HG03139 (cell line): ENCODE measurements at regions not wholly inside any gene's neighbourhood (a gene's known extent, or its start where the extent isn't known, plus 50 kb on each side); places are given as distances from the start of the nearest gene placed in this dataset.

Experiments used
- ATAC-seq: cut with Tn5 transposase; IDR thresholded peaks from one replicate; pipeline ENCODE4 v1.9.1; 2021; ENCODE audit not compliant: unreplicated experiment

DNA sequence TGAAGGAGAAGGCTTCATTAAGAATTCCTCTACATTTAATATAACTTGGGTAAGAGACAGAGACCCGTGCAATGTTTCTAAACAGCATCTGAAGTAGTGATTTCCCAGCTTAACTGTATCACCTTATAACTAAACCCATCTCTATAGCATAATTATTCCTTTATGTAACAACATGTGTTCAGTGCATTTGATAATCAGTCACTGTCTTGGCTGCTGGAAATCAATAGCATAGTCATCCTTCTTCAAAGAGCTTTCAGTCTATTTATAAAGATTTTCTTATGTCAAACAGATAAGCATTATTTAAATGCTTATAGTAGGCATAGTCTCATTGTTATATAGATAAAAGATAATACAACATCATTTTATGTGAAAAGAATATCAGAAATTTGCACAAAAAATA is 80.1 kb upstream of the TYRP1 start:
- no peak for ATAC-seq

DNA sequence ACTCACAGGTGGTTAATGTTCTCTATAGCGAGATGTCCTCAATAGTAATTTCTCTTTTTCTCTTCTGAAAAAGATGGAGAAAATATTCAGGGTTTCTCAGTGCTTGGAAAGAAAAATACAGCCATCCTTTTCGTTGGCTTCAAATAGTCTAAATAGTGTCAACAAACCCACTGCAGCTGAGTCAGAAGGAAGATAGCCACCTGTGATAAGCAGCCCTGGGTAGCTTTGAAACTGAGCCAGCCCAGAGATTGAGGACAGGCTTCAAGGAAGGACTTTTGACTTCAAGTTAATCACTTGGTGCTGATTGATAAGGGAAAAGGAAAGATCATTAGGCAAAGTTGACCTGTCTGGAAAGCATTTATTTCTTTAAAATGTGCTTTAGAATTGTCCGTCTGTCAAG is 78.7 kb upstream of the TYRP1 start:
- ATAC-seq = no peak

DNA sequence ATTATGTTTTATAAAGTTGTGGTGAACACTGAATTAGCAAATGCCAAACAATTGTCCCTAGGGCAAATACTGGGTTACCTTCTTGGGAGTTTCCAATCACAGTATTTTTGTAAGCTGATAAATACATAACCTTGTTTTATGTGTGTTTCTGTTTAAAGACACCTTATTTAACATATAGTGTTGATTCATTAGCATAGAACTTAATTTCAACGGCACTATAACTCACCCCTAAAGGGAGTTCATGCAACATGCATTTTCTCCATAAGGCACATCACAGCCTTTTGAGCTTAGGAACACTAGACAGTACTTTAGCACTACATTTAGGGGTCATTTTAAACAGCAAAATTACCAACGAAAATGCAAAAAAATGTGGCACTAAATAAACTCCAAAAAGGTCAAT is 74.2 kb upstream of the TYRP1 start:
- ATAC-seq = no peak

DNA sequence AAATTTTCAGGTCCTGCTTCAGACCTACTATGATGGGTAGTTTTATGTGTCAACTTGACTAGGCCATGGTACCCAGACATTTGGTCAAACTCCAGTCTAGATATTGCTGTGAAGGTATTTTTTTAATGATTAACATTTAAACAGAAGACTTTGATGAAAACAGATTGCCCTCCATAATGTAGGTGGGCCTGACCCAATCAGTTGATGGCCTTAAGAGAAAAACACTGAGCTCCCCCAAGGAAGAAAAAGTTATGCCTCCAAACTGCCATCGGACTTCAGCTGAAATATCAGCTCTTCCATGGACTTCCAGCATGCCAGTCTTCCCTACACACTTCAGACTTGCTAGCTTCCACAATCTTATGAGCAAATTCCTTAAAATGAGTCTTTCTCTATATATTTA is 67.3 kb upstream of the TYRP1 start:
- ATAC-seq = no peak

DNA sequence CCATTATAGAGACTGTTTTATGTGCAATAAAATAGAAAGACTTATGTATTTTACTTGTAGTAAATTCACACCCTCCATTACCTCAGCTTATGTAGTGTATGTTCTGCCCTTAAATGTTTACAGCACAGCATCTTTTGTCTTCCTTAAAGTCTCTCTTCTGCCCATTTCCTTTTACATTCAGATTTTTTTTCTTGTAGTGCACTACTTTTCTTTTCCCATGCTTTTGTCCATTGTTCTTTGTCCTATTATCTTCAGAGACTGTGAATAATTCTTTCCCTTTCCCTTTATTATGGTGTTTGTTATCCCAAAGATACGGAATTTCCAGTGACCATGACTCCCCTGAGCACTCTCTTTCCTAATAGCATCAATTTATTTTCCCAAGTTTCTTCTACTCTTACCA is 66.1 kb upstream of the TYRP1 start:
- no peak for ATAC-seq

DNA sequence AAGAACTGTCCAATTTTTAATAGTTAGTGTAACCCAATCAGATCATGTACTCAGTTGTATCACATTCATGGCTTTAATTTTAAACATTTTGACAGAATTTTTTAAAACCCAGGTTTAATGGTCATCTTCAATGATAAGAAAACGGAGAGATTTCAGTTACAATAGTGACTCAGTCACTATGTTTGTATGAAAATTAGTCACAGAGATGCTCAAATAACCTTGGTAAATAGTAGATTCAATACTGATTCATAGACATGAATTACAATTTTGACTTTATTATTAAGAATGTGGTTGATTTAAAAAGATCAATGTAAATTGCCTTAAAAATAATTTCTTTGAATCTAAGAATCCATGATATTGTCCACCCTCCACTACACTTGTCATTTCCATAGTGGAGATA is 64.6 kb upstream of the TYRP1 start:
- ATAC-seq = no peak

DNA sequence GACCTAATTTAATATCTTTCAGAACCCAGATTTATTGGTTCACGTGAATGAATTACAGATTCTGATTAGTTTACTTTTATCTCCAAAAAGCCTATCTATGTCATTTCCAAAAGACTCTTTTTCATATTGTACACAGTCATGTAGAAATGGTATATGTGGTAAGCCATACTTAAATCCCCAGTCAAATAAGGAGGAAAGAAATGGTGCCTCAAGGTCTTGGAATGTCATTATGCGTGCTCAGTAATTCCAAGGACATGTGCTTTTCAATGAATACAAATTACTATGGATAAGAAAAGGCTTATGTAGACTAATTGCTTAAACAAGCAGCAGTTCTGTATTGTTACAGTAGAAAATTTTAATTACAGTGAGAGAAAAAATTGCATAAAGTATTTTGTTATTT is 64.1 kb upstream of the TYRP1 start:
- no peak for ATAC-seq

DNA sequence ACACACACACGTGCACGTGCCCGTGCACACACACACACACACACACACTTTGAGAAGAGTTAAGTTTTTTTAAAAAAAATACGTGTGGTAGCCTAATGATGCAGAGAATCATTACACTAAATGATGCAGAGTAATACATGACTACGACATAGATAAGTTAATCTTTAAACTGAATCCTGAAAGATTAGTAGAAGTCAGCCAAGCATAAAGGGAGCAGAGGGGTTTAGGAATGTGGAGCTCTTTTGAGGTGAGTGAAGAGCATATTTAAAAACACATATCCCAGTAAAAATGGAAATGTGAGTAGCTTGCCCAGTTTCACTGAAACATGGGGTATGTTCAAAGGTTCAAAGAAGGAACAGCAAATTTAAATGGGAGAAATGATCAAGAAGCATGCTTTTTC is 61.3 kb upstream of the TYRP1 start:
- ATAC-seq = no peak

DNA sequence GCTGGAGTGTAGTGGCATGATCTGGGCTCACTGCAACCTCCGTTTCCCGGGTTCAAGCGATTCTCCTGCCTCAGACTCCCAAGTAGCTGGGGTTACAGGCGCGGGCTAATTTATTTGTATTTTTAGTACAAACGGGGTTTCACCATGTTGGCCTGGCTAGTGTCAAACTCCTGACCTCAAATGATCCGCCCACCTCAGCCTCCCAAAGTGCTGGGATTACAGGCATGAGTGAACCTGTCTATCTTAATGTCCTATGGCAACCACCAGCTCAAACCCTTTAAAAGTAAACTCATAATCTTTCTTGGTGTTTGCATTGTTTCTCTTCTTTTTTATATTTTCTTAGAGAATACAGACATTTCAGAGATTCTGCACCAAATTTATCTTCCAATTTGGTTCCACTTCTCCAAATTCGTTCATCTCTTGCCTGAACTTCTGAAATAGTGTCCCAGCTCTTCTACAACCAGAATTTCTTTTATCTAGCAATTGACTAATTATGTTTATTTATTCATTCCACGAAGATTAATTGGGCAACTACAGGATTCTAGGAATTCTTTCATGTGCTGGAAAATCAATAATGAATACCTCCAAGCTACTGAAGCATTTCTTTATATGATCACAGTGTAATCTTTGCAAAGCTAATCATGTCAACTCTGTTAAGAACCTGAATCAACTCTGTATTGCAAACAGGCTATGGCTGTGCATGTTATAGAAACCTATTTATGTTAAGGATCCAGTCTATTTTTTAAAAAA is 60.0 kb upstream of the TYRP1 start:
- no peak for ATAC-seq

DNA sequence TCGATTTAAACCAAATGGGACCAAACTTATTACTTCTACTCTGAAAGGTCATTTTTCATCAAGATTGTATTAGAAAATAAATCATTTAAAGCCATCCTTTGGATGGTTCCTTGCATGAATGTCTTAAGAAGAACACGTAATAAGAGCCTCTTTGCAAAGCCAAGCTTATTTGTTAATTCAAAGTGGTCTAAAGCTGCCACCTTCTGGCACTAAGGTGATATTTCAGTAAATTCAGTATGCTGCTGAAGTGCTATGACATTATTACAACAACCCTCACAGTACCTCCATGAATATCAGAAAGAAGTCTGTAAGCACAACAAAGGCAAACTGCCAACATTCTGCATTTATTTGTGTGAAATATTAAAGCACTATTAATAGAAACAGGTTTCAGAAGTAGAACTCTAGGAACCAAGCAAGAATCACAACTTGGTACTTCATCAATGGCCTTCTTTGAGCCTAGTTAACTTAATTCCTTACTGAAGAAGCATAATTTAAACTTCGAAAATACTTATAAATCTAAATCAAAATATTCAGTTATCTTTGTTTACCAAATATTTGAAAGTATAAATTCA is 53.1 kb upstream of the TYRP1 start:
- ATAC-seq = no peak

DNA sequence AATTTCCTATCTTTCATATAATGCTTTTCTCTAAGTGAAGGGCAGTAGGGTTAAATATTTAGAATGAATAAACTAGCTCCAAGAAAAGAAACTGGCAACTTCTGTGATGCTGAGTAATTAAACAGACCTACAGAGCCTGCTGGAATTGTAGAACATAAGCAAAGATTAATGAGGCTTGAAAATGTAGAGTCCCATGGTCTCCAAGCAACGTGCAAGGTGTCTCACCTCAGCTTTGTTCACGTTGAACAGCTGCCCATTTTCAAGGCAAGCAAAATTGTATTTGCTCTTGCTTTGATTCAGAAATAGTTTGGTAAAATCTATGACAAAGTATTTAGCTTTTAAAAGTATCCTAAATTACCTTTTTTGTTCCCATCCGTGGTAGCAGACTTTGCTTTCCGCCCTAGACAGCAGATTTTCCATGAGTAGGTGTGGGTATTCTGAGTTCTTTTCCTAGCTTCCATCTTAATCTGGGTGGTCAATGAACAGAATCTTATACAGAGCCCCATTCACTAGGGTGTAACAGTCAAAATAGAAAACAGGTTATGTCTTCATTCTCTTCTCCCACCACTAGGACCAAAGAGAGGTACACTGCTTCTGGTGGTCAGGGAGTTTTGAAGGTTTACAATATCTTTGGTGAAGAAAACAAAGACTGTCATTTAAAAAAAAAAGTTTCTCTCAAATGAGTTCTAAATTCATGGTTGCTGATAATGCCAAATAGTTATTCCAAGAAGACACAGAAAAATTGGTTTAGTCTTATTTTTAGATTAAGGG is 52.1 kb upstream of the TYRP1 start:
- no peak for ATAC-seq
